Left renal pelvis (tissue), 4 donors: ENCODE measurements at regions not wholly inside any gene's neighbourhood (a gene's known extent, or its start where the extent isn't known, plus 50 kb on each side); places are given as distances from the start of the nearest gene placed in this dataset.
"Not testable (repeated sequence)": the region's sequence is repeated elsewhere in the genome, so short reads cannot be mapped to it uniquely, and the experiment has no call there.

Source experiments
- DNase-seq, 4 donors: peaks; one replicate each; pipeline ENCODE4 v3.0.0-alpha.2; 2013; ENCODE audit warnings: low read depth in 4 of 4, low spot score in 3 of 4

DNA sequence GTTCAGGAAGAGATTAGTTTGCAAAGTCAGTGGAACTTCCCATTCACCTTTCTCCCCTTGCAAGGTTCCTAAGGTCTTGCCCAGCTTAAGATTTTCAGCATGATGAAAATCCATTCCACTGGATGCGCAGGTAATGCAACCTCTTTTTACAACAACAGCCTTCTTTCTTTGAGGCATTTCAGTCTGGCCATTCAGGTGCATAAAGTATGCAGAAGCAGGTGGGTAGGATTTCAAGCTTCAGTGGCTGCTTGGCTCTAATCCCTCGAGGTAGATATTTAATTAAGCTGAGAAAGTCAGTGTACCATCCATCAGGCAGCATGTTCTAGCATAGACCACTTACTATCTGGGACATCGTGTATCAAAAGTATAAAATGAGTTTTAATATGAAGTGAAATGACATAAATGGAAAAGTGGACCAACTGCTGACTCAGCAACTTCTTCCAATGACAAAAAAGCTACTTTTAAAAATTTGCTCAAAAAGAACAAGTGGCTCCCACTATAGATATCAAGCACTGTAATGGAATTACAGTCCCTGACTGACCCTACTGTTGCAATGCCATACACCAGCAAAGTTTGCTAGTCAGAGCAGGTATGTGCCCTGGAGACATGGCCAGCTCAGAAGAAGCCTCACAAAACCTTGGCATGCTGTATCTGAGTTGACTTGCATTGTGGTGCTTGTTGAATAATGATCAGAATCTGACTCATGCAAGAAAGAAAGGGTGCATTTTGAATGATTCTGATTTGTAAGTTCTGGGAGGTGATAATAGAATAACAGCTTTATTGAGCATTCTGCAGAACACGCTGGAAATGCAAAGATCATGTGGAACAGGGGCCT, 459.9 kb upstream of the MCTP2 start:
- DNase-seq, result no peak

DNA sequence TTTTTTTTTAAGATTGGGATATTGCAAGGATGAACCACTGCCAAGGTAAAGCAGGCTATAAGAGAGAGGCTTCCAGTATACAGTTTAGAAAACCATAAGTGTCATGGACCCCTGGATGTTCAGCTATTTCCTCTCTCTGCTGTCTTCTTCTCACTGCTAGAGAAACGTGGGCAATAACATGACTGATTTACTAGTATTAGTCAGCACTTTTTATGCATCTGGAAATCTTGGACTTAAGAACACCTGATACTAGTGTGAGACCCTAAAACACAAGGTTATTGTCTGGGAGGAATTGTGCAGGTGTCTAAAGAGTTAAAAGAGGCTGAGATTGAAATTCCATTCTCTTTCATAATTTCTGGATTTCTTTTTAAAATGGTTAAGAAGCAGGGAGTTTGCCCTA, 460.6 kb upstream of the MCTP2 start:
- no peak for DNase-seq

DNA sequence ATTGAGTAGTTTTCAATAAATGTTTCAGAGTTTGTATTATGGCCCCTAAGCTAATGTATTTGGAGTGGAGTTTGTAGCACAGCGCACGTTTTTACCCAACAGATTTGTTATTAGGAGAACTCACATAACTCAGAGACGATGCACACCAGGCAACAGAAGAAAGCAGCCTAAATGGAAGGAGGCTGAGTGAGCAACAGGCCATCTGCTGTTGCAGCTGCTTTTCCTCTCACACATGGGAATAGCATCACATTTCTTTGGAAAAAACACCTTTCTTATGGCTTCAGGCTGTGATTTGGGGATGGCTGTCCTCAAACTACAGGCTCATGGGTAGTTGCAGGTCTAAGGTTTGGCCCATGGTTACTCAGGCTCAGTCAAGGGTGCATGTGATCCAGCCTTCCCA, 469.3 kb upstream of the MCTP2 start:
- DNase-seq, result no peak

- DNase-seq, result no peak
These were observed 471.7 kb upstream of the MCTP2 start for GRCh38 chr15:93759629-93760028.

DNA sequence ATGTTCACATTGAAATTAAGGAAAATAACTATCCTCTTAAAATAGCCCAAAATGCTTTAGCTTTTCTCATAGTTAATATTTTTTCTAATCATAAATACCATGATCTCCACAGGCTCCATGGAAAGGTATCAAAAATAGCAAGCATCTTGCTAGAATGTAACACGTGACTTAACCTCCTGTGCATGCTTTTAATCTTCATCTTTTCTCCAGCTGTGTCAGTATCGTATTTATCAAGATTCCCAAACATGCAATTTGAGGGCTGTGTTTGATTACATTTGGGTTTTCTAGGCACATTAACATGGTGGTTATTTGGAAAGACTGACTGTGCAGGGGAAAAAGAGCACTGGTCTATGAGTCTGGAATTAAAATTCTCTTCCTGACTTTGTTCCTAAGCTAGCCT, 472.5 kb upstream of the MCTP2 start:
- DNase-seq, result no peak

DNA sequence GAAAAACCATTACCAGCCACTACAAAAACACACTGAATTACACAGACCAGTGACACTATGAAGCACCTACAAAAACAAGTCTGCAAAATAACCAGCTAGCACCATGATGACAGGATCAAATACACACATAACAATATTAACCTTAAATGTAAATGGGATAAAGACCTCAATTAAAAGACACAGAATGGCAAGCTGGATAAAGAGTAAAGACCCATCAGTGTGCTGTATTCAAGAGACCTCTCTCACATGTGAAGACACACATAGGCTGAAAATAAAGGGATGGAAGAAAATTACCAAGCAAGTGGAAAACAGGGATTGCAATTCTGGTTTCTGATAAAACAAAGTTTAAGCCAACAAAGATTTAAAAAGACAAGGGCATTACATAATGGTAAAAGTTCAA, 482.7 kb upstream of the MCTP2 start:
- no peak for DNase-seq

- not testable (repeated sequence) for DNase-seq
These were observed 496.4 kb upstream of the MCTP2 start for GRCh38 chr15:93734976-93735375.

- no peak for DNase-seq
These were observed 500.6 kb upstream of the MCTP2 start for GRCh38 chr15:93730724-93731123.

DNA sequence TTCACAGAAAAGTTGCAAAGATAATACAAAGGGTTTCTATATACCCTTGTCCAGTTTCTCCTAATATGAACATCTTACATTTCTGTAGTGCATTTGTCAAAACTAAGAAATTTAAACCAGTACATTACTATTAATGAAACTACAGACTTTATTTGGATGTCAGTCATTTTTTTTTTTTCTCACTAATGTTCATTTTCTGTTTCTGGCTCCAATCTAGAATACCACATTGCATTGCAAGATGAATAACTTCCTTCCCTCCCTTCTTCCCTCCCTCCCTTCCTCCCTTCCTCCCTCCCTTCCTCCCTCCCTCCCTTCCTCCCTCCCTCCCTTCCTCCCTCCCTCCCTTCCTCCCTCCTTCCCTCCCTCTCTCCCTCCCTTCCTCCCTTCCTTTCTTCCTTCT, 509.2 kb upstream of the MCTP2 start:
- DNase-seq, result no peak

DNA sequence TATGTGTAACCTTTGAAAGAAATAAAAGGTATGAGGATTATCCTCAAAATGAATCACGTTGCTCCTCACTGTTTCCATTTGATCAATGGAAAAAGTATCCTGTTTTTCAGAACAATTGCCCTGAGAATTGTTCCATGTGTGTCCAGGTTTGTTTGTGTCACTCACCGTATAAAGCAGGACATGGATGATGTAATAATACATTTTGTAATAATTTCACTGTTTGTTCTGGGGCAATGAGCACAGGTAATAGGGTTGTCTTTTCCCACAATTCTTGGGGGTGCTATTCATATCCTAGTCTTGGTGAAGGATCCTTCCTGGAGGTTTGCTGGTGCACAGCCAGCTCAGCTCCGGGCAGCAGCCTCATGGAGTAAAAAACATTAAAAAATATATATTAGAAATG, 510.8 kb upstream of the MCTP2 start:
- DNase-seq, result no peak

GRCh38 chr15:93719921-93720351, 511.4 kb upstream of the MCTP2 start:
- DNase-seq, result no peak

- DNase-seq, result no peak
These were observed 514.6 kb upstream of the MCTP2 start for GRCh38 chr15:93716615-93717231.

DNA sequence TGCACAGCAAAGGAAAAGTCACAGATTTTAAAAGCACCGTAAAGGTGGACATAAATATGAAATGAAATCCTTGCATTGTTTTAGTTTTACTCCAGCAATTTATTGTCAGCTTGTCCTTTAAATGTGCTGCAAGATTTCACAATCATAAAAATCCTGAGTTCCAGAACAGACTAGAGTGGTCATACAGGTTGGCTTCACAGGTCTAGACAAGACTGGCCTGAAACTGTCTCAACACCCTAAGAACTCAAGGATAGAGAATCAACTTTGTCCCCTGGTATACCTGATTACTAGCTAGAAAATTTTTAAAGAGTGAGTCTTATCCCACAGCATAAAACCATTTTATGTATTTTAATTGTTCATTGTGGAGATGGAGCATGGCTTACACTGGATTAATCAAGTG, 521.7 kb upstream of the MCTP2 start:
- no peak for DNase-seq

DNA sequence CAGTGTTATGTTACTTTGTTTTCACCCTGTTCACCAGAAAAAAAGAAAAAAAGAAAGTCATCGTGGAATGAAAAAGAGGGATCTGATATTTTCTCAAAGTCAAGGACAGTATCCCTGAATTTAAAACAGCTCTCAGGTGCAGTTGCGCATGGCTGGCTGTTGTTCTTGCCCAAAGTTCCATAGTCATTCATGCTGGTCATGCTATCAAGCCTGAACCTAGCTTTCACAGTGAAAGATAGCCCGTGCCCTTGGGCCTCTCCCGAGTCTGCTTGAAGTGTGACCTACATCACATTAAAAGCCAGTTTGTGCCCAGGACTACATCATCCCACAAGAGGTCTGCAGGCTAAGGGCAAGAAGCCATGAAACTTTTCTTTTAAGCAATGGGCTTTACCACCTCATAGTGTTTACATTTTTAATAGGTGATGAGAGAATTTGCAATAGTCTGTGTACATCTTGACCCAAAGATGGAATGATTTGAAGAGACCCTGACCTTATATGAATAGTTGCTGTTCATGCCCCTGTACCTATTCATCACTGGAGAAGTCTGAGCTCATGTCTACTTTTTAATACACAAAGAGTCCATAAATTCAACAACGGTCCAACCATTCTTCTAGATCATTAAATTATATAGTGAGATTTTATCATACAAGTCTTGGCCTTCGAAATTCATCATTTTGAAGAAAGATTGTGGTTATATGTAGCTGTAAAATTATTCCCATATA, 522.5 kb upstream of the MCTP2 start:
- DNase-seq, result no peak

DNA sequence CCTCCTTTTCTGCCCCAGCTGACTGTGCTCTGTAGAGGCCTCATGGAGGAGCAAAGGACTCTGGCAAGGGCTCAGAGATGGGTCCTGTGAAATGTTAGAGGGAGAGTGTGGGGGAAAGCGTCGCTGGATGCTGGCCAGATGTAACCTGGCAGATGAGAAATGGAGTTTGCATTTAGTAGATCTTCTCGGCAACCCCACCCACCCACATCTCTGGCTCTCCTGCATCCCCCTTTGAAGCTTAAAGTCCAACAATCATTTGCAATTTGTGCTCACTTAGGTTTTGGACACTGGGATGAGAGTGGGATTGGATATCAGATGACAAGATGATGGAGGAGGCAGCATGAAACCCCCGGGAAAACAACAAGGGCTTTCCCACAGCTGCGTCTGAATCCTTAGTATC, 523.6 kb upstream of the MCTP2 start:
- no peak for DNase-seq

DNA sequence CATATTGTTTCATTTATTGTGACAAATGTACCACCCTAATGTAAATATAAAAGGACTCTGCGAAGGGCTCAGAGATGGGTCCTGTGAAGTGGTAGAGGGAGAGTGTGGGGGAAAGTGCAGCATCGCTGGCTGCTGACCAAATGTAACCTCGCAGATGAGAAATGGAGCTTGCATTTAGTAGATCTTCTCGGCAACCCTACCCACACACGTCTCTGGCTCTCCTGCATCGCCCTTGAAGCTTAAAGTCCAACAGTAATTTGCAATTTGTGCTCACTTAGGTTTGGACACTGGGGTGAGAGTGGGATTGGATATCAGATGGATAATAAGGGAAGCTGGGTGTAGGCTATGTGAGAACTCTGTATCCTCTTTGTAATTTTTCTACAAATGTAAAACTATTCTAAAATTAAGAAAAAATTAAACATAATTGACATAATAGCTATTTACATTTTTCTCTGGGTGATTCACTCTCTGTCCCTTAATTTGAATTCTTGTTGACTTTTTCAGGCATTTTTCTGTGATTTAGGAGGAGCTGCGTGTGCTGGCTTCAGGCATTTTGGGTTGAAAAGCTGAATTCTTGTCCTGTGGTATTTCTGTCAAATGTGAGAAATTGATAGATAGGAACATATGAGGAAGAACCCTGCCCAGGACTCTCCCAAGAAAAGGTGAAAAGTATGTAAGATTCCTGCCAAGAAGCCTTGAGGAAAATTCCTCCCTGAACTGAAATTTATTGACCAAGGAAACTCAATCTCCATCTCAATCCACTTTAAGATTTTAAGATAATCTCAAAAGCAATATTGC, 524.7 kb upstream of the MCTP2 start:
- no peak for DNase-seq

DNA sequence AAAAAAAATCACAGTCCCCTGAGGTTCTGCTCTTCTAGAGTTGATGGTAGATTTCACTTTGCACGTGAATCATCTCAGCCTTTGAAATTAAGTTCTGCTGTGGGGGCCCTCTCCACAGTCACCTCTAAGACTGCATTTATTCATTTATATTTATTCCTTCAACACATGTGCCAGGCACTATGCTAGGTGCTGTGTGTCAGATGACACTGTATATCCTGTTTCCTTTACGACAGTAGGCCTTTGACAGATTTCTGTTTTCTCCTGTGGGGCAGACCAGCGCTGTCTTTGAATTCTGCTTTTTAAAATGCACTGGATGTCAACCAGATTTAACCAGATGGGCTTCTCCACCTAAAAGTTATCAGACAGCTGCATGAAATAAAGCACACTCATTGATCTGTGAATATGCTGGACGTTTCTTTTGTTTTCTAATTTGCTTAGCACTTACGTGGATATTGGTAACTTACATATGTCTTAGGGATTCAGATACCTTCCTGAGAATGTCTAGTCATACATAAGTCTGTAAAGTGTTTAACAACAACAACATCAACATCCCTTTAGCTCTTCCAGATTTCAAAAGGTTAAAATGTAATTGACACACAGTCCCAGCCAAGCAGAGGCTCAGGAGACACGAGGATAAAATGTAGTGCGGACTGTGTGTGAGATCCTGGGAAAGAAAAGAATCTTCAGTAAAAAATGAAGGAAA, 525.5 kb upstream of the MCTP2 start:
- DNase-seq, result no peak

GRCh38 chr15:93703092-93703739, 528.1 kb upstream of the MCTP2 start:
- no peak for DNase-seq

DNA sequence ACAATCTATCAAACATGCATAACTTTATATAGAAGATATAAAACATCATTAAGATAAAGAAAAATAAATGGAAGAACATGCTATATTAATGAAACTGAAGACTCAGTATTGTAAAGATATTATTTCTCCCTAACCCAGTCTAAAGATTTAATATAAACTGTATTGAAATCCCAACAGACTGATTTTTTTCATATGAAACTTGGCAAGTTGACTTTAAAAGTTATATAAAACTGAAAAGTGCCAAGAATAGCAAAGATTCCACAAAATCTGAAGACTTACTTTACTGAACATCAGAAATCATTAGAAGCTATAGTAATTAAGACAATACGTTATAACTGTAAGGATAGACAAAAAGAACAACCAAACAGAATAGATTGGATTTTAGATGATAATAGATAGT, 531.3 kb upstream of the MCTP2 start:
- DNase-seq, result no peak

- no peak for DNase-seq
These were observed 537.3 kb upstream of the MCTP2 start for GRCh38 chr15:93694033-93694432.
